Suprapubic skin (tissue), 4 donors: ENCODE measurements at regions not wholly inside any gene's neighbourhood (a gene's known extent, or its start where the extent isn't known, plus 50 kb on each side); places are given as distances from the start of the nearest gene placed in this dataset.

Experiments used
- EP300 ChIP-seq: sonication (generic); formaldehyde crosslinking; IDR thresholded peaks from one replicate; pipeline ENCODE4 v1.6.1; 2017; ENCODE audit warnings: antibody characterized with exemption
- POLR2A ChIP-seq, 2 donors: fragments of 450-650 bp; IDR thresholded peaks; one replicate each; pipeline ENCODE4 v1.6.1; 2017; ENCODE audit warnings: antibody characterized with exemption in 2 of 2, mild to moderate bottlenecking in 2 of 2, moderate library complexity in 2 of 2
- POLR2AphosphoS5 ChIP-seq, 3 donors: sonication (generic); formaldehyde crosslinking; IDR thresholded peaks; one replicate each; pipeline ENCODE4 v1.6.1; 2017; ENCODE audit warnings: antibody characterized with exemption in 3 of 3
- TF ChIP-seq, protein P1 (sequence below), 2 donors: fragments of 200-600 bp in 1 of 2; fragments of 450-650 bp in 1 of 2; sonication (generic) in 1 of 2; IDR thresholded peaks; one replicate each; pipeline ENCODE4 v1.5.1; 2016 to 2019; ENCODE audit warnings: antibody characterized with exemption in 2 of 2, mild to moderate bottlenecking in 1 of 2, moderate library complexity in 1 of 2

DNA sequence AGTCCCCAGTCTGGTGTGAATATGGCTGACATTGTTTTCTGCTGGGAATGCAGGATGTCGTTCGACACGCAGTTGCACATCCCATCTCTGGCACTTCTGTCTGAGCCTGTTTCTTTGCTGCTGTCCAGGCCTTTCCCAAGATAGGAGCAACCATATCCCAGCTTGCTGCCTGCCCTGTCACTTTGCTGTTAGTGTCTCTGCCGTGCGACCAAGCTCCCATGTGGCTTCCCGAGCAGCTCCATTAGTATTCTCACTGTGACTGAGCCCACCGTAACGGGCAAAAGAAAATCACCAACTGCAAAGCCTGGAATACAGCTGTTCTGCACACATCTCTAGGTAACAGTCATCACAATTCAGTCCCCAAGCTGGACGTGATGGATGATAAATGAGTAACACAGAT is 66.0 kb upstream of the CPSF6 start:
- no peak for TF ChIP-seq POLR2AphosphoS5 (IDR thresholded peaks at IDR 0.05)
- TF ChIP-seq POLR2A (IDR thresholded peaks at IDR 0.05), result no peak
- TF ChIP-seq, protein P1, sequence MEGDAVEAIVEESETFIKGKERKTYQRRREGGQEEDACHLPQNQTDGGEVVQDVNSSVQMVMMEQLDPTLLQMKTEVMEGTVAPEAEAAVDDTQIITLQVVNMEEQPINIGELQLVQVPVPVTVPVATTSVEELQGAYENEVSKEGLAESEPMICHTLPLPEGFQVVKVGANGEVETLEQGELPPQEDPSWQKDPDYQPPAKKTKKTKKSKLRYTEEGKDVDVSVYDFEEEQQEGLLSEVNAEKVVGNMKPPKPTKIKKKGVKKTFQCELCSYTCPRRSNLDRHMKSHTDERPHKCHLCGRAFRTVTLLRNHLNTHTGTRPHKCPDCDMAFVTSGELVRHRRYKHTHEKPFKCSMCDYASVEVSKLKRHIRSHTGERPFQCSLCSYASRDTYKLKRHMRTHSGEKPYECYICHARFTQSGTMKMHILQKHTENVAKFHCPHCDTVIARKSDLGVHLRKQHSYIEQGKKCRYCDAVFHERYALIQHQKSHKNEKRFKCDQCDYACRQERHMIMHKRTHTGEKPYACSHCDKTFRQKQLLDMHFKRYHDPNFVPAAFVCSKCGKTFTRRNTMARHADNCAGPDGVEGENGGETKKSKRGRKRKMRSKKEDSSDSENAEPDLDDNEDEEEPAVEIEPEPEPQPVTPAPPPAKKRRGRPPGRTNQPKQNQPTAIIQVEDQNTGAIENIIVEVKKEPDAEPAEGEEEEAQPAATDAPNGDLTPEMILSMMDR (IDR thresholded peaks at IDR 0.05), result no peak
- no peak for TF ChIP-seq EP300
